Breast epithelium (tissue), 3 donors: ENCODE measurements at regions not wholly inside any gene's neighbourhood (a gene's known extent, or its start where the extent isn't known, plus 50 kb on each side); places are given as distances from the start of the nearest gene placed in this dataset.

ENCODE experiments used
- POLR2A ChIP-seq: fragments of 450-650 bp; IDR thresholded peaks from one replicate; pipeline ENCODE4 v1.6.1; 2016; ENCODE audit warnings: antibody characterized with exemption, mild to moderate bottlenecking, moderate library complexity
- TF ChIP-seq, protein P1 (sequence below), 3 donors: fragments of 450-650 bp; IDR thresholded peaks; one replicate each; pipeline ENCODE4 v1.5.1; 2016 to 2017; ENCODE audit warnings: antibody characterized with exemption in 3 of 3, mild to moderate bottlenecking in 3 of 3, moderate library complexity in 3 of 3

DNA sequence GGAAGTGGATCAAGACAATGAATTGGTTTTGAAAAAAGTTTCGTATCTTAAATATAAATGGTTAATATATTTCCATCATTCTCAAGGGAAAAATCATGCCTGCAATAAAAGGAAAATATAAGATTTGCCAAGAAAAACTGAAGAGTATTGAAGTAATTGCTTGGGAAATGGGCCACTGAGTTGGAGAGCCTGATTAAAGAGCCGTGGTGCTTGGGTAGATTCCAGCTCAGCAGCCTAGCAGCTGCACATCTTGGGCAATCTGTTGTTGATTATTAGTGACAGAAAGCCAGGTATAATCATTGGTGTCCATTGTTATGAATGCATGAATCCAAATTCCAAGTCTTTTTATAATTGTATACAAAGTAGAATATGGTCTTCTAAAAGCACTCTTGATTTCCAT is 800.9 kb upstream of the CHORDC1 start:
- no peak for TF ChIP-seq POLR2A
- TF ChIP-seq, protein P1, sequence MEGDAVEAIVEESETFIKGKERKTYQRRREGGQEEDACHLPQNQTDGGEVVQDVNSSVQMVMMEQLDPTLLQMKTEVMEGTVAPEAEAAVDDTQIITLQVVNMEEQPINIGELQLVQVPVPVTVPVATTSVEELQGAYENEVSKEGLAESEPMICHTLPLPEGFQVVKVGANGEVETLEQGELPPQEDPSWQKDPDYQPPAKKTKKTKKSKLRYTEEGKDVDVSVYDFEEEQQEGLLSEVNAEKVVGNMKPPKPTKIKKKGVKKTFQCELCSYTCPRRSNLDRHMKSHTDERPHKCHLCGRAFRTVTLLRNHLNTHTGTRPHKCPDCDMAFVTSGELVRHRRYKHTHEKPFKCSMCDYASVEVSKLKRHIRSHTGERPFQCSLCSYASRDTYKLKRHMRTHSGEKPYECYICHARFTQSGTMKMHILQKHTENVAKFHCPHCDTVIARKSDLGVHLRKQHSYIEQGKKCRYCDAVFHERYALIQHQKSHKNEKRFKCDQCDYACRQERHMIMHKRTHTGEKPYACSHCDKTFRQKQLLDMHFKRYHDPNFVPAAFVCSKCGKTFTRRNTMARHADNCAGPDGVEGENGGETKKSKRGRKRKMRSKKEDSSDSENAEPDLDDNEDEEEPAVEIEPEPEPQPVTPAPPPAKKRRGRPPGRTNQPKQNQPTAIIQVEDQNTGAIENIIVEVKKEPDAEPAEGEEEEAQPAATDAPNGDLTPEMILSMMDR (IDR thresholded peaks at IDR 0.05), result no peak
